SIG-M5 (cell line): ENCODE measurements at regions not wholly inside any gene's neighbourhood (a gene's known extent, or its start where the extent isn't known, plus 50 kb on each side); places are given as distances from the start of the nearest gene placed in this dataset.

ENCODE experiments used
- DNase-seq: peaks from one replicate; lab custom pipeline; 2025; lab: John Stamatoyannopoulos, UW

DNA sequence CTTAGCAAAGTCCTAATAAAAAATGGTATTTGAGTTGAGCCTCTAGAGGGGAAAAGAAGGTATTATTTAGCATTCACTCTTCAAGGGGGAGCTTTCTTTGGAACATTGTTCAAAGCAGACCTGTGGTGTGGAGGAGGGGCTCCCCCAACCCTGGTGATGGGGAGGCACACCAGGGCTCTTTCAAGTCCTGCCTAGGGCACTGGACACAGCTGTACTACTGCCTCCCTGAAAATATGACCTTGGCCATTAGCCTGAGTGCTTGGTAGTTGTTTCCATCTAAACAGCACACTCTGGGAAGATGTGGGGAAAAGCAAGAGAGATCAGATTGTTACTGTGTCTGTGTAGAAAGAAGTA is 215.1 kb upstream of the CNR1 start:
- DNase-seq: no peak

DNA sequence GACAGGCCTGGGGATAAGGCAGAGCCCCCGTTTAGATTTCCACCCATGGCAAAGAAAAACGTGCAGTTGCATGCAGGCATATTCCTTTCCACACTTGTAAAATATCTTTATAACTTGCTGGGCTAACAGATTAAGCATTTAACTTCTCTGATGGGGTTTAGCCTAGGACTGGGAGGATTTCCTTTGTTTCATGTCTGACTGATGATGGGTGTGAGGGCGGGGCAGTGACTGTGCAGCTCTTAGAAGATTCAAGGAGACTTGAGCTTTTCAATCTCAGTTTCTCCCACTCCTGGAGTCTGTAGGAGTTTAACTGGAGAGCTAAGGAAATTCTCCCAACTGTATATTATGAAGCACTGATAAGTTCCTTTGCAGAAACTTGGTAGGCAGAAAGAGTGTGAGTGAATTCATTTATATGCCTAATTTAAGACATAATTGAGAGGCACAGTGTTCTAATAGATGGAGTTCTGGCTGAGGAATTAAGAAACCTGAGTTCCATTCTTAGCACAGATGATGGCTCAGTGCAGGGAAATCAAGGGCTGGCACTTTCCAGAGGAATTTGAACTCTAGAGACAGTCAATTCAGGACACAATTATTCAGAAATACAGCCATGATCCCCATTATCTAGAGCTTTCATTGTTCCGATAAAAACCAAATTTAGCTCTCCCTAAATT is 214.6 kb upstream of the CNR1 start:
- DNase-seq: no peak

DNA sequence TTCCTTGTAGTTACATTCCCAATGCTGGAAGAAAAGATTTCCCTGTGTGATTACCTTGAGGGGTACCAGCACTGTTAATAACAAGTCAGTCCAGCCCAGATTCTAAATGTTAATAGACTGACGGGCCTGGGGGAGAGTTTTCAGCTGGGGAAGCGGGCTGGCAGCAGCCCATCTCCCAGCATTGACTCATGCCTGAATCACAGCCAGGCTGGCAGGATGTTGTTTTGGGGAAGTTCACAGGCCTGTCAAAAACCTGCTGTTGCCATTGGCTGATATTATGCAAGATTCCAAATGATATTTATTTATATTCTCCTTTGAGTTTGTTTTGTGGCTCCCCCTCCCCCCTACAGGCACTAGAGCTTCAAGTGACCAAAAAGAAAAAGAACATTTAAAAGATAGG is 213.9 kb upstream of the CNR1 start:
- DNase-seq: no peak

DNA sequence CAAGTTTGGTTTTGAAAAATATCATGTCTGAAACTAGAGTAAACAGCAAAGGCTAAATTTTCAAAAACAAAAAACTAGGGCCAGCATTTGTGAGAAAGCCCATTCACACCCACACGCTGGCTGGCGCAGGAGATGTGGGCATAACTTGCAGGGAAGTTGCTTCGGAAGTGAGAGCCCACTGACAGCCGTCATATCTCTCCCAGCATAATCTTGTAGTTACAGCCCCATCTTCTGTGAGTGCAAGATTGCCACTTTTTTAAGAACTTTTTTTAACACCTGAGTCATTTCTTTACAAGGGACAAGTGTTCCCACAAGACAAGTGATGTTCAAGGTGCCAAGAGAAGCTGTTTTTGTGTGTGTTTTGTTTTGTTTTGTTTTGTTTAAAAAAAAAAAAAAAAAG is 212.5 kb upstream of the CNR1 start:
- no peak for DNase-seq

DNA sequence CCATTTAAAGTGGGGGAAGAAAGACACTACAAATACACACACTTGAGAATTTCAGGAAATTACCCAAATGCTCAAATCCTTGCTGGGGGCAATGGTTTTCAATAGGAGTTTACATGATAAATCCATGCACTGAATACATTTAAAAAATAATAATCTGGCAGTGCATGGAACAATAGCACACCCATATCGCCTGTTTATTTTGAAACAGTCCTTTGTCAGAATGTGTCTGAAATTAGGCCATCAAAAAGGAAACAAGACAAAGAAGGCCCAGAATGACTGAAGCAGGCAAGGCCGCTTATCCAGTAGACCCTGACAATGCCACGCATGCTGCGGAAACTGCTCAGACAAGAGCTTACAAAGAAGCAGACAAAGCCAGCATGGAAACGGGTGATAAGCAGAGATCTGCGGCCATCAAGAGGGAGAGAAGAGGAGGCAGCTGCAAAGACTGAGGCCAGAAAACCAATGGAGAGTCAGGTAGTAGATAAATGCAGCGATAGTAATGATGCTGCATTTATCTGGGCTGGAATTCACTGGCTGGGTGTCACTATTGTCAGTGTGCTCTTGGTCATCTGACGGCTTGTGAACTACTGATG is 211.9 kb upstream of the CNR1 start:
- DNase-seq: no peak

DNA sequence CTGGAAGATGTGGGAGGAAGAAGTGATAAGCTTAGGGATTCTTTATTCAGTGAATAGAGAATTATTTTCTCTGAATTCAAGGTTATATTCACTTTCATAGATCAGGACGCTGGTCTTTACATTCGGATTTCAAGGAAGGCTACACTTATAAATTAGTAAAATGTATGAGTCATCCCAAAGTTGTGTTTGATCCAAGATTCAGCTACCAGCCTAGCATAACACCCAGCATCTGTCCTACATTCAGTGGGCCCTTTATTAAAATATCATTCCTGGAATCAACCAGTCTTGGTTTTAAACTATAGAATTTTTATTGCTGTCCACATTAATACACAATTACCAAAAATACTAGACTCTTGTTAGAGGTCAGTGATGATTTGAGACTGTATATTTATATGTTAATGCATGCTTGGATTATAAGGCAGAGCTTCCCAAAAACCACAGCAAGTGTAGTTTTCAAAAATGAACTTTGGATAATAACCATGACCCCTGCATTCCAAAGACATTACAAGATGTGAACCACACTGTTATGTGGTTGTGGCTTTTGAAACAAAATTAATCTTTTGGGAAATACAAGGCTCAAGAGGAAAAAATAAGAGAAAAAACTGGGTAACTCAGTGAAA is 210.7 kb upstream of the CNR1 start:
- no peak for DNase-seq

DNA sequence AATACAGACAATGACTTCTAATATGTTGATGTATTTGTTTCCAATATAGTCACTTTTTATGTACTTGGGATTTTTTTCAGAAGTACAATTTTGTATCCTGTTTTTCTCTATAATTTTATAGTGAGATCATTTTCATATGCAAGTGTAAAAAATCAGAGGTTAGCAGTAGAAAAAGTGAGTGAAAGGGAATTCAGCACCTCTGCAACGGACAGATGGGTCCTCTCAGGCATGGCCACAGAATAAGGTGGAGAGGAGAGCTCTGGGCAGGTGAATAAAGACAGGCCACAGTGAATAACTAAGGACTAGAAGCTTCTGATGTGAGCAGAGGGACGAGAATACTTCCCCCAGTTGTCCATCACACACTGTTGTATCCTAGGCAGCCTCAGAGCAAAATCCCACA is 210.1 kb upstream of the CNR1 start:
- no peak for DNase-seq

DNA sequence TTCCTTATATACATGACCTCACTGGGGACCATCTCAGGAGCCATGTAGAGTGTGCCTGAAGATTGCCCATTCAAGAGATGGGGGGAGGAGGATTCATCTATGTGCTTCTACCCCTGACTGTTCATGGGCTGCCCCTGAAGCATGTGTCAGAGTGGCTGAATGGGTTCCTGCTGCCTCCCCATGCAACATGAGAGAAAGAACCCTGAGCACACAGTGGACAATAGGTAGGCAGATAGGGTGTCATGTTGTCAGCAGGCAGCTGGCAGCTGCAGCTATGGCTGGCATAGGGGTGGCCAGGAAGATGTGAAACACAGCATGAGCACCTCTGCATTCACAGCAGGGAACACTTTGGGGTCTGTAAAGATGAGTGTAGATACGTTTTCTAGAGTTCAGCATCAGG is 208.4 kb upstream of the CNR1 start:
- no peak for DNase-seq

DNA sequence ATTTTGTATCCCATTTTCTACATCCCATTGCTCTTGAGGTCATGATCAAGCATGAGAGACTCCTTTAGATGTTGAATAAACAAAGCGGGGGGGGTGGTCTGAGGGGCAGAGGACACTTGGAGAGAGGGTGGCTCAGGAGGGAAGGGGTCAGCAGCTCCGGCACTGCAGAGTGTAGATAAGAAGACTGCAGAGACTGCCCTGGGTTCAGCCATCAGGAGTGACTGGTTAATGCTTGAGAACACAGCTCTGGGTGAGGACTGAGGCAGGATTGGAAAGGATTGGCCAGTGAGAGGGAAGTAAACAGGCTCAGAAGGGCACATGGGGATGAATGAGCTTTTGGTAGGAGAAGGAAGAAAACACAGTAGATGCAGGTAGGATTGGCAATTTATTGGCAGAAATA is 205.3 kb upstream of the CNR1 start:
- DNase-seq: no peak

DNA sequence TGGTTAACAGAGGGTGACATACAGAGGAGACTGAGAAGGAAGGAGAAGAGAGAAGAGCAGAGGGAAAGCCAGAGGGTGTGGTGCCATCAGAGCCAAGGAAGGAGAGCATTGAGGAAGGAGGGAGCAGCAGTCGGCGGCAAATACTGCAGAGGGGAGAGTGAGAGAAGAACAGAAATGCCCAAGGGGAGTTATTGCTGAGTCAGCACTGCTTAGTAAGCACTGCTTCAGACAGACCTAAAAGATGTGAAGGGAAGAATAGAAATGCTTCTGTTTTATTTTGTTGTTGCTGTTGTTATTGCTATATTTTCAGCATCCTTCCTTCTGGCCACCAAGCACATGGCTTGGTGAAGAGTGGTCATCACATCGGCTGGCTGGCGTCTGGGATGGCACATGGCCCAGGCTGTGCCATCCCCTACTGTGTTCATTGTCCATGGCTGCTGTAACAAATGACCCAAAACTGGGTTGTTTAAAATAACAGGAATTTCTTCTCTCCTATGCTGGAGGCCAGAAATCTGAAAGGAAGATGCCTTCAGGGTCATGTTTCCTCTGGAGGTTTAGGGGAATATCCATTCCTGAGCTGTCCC is 204.1 kb upstream of the CNR1 start:
- DNase-seq: no peak

DNA sequence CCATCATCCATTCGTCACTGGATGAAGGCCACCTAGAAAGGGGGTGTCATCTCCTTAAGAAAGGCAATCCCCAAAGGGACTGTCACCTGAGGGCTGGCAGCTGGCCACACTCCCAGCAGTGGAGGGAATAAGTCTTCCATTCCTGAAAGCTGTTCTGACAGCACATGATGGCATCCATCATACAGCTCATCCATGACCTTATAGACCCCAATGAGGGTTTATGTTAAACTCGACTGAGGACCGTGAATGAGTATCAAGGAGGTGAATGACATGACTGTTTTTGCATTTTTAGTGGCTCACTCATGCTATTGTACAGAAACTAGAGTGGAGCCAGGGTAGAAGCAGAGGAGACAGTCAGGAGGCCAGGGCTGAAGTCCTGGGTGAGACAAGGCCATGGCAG is 203.1 kb upstream of the CNR1 start:
- DNase-seq: no peak

DNA sequence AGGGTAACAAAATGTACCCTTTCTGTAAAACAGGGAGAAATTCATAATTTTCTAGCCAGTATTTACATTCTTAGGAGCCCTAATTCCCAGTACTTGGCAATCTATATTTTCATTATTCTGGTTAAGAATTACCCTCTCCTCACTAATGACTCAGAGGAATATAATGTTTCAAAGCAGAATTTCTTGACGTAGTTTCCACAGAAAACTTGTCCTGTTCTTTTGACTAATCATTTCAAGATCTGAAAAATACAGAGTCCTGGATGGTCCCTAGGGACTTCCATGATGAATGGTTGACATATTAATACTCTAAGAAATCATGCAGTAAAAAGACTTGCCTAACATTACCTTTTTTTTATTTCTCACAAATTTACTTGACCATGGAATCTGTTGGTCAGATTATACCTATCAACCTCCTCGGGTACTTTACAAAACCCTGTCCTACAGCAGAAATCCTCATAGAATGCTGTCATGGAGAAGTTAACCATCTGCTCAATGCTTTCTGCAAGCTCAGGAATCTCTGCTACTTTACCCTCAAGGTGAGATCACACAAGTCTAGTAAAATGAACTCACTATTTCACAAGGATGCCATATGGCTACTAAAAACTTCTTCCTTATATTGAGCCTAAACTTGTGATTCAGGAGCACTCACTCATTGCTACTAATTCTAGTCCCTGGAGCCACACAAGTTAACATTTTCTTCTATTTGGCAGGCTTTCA is 202.1 kb upstream of the CNR1 start:
- DNase-seq: no peak

DNA sequence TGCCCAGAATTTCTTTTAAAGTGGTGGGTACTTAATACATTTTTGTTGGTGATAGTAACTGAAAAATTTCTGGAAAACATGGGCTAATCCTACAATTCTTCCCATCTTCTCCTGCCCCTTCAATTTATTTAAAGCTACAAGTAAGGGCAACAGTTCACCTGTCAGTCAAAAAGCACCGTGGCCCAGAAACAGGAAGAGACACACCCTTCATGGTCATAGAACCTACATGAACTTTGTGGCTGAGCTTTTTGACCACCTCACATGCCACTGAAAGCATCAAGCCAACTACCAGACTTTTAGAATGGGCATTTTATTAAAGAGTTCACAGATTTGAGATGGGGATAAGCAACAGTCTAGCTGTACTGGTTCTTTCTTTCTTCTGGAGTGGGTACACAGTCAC is 201.1 kb upstream of the CNR1 start:
- no peak for DNase-seq

DNA sequence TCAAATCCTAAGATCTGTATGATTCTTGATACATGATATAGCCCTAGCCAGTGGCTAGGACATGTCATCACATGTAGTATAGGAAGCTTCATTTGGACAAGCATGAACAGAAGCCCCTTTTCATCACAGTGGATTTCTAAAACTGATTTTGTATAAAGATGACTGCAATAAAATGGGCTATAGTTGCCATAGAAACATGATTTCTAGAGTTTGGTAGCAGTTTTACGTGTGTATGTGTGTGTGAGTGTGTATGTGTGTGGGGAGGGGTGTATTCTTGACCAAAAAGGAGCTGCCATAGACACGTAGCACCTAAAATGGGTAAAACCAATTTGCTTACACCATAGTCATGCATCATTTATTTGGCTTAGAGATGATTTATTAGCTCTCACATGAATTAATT is 200.5 kb upstream of the CNR1 start:
- no peak for DNase-seq

DNA sequence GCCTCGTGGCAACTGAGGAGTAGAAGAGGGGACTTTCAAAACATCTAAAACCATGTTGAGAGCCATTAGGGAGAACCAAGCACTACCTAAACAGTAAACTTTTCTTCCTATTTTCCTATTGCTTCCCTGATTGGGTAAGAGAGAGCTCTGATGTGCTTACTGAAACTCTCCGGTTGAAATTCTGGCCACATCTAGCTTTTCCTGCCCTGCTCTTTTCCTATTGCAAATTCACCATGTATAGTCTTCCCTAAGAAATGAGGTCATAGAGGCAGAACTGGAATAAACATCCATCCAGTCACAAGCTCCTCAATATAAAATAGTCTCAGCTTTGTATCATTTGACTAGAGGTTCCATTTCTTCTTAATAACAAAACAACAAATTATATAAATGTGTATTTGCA is 199.5 kb upstream of the CNR1 start:
- DNase-seq: no peak

DNA sequence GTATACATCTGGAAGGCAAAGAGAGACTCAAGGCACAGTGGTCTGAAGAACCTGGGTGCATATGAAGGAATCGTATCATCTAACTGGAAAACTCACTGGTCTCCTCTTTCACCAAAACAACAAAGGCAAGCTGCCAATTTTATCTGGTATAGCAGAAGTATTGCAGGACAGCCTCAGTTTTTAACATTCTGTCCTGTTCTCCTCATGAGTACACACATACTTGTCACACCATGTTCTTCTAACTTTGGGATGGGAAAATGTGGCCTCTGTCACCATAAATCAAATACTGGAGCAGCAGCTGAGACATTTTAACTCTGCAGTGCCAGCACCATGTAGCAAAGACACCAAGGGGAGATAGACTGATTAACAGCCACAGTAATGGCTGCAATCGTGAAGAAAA is 199.1 kb upstream of the CNR1 start:
- DNase-seq: no peak

DNA sequence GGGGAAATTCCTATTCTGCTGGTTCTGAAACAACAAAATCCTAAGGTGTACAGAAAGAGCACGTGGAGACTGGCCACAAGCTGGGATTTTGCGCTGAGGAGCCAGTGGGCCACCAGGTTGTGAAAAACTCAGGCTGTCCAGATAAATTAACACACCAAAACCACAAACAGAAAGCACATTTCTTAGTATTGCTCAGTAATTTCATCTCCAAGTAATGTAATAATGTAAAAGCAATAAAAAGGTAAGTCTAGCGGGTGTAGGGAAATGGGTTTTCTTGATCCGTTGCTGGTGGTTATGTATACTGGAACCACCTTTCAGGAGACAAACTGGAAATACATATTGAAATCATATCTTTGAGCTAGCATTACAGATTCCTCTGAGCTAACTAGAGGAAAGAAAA is 195.6 kb upstream of the CNR1 start:
- DNase-seq: no peak

DNA sequence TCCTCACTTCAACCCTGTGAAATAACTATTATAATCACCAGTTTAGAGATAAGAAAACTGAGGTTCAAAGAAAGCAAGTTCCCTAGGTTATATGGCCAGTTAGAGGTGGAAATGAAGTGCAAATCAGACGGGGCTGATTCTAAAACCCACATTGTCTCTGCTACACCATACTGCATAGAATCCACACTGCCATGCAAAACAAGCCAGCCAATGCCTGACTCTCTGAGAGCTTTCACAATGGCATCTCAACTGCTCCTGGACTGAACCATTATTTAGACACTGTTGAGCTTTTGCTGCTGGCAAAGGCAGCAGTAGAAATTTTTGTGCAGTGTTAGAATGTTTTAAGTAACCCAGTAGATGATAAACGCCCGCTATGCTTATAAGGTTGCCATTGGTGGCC is 195.2 kb upstream of the CNR1 start:
- no peak for DNase-seq

DNA sequence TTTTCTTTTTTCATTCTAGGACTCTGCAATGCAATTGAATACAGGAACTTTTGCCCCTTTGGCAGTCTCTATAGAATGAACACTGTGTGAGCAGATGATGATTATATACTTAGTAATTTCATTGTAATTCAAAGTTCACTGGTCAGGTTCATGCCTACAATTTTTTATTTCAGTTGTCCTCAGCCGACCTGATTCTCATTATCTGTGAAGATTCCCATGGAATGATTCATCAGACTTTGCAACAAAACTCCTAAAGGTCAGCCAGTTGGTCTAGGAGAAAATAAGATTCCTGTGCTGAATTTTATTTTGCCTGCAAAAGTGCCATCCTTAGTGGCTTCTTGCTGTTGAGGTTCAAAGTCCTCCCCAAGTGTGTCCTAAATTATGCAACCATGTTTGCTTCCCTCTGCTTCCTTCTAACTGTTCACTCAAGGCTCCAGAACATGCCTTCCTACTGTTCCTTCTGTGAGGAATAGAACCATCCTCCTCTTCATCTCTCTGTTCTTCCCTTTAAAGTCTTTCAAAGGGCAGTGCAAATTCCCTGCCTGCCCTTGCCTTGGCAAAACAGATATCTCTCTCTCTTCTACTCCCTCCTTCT is 194.2 kb upstream of the CNR1 start:
- DNase-seq: no peak

DNA sequence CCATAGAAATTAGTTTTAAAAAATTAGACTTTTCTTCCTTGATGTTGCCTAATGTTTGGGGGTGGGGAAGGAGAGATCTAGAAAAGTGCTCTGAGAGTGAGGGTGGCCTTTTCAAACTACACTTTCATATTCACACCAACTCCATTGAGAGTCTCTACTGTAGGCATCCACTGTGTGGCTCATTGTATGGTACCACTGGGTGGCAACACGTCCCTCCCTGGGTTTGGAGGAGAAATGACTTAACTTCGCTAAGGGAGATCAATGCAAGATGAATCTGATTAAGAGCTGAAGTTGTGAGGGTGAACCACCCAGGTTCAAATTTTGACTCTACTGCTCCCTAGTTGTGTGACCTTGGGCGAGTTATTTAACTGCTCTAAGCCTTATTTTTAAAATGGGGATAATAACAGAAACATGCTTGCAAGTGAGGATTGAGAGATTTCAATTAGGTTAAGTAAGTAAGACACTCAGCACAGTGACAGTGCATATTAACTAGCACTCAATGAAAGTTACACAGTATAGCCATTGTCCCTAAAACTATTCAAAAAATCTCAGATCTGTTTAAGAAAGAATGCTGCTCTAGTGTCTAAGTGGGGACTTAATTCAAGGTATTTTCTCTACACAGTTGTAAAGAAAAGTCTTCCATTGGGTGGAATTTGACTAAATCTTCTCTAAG is 193.5 kb upstream of the CNR1 start:
- DNase-seq: no peak

DNA sequence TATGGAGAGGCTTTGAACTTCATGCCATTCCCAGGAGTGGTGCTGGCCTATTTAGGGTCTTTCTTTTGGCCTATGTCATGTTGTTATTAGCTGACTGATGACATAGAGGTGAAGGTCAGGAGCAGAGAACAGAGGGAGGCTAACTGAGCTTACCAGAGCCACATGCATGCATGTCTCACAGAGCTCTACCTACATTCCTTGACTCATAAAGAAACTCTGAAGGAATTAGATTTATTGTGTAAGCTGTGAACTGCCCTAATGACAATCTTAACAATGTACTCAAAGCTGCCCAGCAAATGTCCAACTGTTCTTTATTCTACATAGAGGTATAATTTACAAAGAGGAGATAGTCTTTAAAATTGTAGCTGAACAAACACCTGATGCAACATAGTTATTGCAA is 192.7 kb upstream of the CNR1 start:
- no peak for DNase-seq

DNA sequence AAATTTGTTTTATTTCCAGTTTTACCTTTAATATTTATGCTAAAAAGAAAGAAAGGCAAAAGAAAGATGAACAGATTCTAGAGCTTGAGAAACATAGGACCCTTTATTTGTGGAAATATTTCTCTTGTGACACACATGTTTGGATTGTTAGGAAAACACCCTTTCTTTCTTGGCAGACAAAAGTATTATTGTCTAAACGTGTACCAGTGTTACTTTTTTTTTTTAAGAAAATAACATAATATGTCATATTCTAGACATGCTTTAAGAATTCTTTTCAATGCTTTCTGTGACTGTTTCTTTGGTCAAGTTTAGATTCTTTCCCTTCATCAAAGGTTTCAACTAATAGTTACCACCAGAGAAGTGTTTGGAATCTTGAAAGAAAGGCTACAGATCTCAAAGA is 183.4 kb upstream of the CNR1 start:
- no peak for DNase-seq
